ENCODE measurements at regions not wholly inside any gene's neighbourhood (a gene's known extent, or its start where the extent isn't known, plus 50 kb on each side); places are given as distances from the start of the nearest gene placed in this dataset.

GRCh38 chr13:38527140-38527539 is 159.7 kb upstream of the FREM2 start (continued):
- TF ChIP-seq, protein P1, sequence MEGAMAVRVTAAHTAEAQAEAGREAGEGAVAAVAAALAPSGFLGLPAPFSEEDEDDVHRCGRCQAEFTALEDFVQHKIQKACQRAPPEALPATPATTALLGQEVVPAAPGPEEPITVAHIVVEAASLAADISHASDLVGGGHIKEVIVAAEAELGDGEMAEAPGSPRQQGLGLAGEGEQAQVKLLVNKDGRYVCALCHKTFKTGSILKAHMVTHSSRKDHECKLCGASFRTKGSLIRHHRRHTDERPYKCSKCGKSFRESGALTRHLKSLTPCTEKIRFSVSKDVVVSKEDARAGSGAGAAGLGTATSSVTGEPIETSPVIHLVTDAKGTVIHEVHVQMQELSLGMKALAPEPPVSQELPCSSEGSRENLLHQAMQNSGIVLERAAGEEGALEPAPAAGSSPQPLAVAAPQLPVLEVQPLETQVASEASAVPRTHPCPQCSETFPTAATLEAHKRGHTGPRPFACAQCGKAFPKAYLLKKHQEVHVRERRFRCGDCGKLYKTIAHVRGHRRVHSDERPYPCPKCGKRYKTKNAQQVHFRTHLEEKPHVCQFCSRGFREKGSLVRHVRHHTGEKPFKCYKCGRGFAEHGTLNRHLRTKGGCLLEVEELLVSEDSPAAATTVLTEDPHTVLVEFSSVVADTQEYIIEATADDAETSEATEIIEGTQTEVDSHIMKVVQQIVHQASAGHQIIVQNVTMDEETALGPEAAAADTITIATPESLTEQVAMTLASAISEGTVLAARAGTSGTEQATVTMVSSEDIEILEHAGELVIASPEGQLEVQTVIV (IDR thresholded peaks at IDR 0.05; ENCODE audit: borderline replicate concordance, partially characterized antibody) = no peak
- TF ChIP-seq CBFB (IDR thresholded peaks at IDR 0.05; ENCODE audit: low read depth) (no peak), JUNB (IDR thresholded peaks at IDR 0.05) (no peak), E2F4 (IDR thresholded peaks at IDR 0.05; ENCODE audit: low read depth, low read length) (no peak), HCFC1 (IDR thresholded peaks at IDR 0.05; ENCODE audit: low read length) (no peak), RELB (IDR thresholded peaks at IDR 0.05; ENCODE audit: low read depth) (no peak), EZH2 (IDR thresholded peaks at IDR 0.05; ENCODE audit: borderline replicate concordance, control insufficient read depth, low read depth, low read length) (no peak), BCLAF1 (IDR thresholded peaks at IDR 0.05) (no peak), CHD4 (IDR thresholded peaks at IDR 0.05) (no peak), HDGF (IDR thresholded peaks at IDR 0.05) (no peak)

Measured in GM12878 (cell line).